ENCODE measurements at regions not wholly inside any gene's neighbourhood (a gene's known extent, or its start where the extent isn't known, plus 50 kb on each side); places are given as distances from the start of the nearest gene placed in this dataset.
"Not testable (repeated sequence)": the region's sequence is repeated elsewhere in the genome, so short reads cannot be mapped to it uniquely, and the experiment has no call there.

DNA sequence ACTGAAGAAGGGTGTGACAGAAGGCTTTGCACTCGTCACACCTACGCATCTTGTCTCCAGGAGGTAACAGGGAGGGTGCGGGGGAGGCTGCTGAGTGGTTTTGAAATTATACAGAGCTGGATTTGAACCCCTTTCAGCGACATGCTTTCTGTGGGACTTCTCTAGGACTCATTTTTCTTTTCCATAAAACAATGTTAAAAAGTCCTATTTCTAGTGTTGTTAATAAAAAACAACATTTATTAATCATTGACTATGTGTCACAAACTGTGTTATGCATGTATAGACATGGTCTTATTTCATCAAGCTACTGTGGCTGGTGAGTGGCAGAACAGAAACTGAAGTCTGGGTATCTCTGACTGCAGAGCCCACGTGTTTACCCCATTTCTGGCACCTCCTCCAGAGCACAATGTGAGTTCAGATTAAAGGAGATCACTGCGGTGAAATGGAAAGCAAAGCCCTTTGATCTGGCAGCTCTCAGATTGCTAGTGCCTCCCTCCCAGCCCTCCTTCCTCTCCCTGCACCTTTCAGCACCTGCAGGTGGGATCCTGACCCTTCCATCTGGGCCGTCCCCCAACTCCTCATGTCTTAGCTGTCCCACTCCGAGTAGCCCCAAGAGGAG lies 315.5 kb upstream of the MYT1L start:
- peak in 1 of 2 donors; percentile 9 for DNase-seq (ENCODE audit: low spot score in 2 of 2)

DNA sequence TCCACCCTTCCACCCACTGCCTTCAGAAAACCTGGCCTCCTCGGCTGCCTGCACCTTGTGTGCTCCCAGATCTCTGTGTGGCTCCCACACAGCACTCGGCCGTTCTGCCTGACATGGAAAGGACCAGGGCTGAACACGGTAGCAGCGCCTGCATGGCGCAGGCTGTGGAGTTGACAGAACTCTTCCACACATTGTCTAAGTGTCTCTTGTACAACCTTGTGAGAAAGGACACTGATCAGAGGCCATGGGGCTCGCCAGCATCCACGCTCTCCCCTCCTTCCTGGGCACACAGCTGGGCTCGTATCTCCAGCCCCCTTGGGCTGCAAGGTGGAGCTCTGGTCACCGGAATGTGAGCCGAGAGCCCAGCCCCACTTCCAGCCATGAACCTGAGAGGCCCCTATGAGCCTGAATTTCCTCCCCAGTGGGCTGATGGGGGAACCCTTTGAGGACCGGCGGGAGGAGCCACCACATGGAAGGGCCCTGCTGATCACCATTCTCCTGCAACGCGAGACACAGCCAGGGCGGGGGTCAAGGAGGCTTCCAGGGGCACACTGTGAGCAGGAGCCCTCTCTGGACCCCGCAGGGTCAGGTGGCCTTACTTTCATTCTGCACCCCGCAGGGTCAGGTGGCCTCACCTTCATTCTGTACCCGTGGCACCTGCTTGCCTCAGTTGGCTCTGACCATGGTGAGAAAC lies 314.2 kb upstream of the MYT1L start:
- no peak for DNase-seq (ENCODE audit: low spot score in 2 of 2)
- H3K27ac ChIP-seq, result no peak overlapping the region
- H3K27me3 ChIP-seq, result peaks cover 6% of the 10 kb centered on the region
- no peaks in the 10 kb centered on the region for H3K4me1 ChIP-seq
- no peaks in the 10 kb centered on the region for H3K9me3 ChIP-seq
- TF ChIP-seq POLR2AphosphoS5 (IDR thresholded peaks at IDR 0.05) (no peak), POLR2A (IDR thresholded peaks at IDR 0.05) (no peak), EP300 (IDR thresholded peaks at IDR 0.05) (no peak)
- TF ChIP-seq, protein P1, sequence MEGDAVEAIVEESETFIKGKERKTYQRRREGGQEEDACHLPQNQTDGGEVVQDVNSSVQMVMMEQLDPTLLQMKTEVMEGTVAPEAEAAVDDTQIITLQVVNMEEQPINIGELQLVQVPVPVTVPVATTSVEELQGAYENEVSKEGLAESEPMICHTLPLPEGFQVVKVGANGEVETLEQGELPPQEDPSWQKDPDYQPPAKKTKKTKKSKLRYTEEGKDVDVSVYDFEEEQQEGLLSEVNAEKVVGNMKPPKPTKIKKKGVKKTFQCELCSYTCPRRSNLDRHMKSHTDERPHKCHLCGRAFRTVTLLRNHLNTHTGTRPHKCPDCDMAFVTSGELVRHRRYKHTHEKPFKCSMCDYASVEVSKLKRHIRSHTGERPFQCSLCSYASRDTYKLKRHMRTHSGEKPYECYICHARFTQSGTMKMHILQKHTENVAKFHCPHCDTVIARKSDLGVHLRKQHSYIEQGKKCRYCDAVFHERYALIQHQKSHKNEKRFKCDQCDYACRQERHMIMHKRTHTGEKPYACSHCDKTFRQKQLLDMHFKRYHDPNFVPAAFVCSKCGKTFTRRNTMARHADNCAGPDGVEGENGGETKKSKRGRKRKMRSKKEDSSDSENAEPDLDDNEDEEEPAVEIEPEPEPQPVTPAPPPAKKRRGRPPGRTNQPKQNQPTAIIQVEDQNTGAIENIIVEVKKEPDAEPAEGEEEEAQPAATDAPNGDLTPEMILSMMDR (IDR thresholded peaks at IDR 0.05), result no peak
- H3K36me3 ChIP-seq, result no peaks in the 10 kb centered on the region
- no peak overlapping the region for H3K4me3 ChIP-seq
- WGBS, result 90% methylated on average over 12 of the region's 19 CpGs

More for the DNA sequence above, 315.5 kb upstream of the MYT1L start:
- H3K4me1 ChIP-seq, result no peaks in the 10 kb centered on the region
- H3K4me3 ChIP-seq, result no peak overlapping the region
- H3K27me3 ChIP-seq, result peaks cover 6% of the 10 kb centered on the region
- H3K36me3 ChIP-seq, result no peaks in the 10 kb centered on the region
- H3K27ac ChIP-seq, result no peak overlapping the region
- TF ChIP-seq, protein P1 (IDR thresholded peaks at IDR 0.05), result no peak
- no peak for TF ChIP-seq POLR2A (IDR thresholded peaks at IDR 0.05)
- TF ChIP-seq EP300 (IDR thresholded peaks at IDR 0.05), result no peak
- no peak for TF ChIP-seq POLR2AphosphoS5 (IDR thresholded peaks at IDR 0.05)
- H3K9me3 ChIP-seq, result no peaks in the 10 kb centered on the region
- 38% methylated on average over 8 of the region's 8 CpGs for WGBS

DNA sequence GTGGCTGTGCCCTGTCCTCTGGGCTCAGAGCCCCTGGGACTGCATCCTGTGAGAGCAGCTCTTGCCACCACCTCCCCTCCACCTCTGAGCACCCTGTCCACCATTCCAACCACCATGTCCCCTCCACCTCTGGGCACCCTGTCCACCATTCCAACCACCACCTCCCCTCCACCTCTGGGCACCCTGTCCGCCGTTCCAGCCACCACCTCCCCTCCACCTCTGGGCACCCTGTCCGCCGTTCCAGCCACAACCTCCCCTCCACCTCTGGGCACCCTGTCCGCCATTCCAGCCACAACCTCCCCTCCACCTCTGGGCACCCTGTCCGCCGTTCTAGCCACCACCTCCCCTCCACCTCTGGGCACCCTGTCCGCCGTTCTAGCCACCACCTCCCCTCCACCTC lies 313.7 kb upstream of the MYT1L start:
- DNase-seq (ENCODE audit: low spot score in 2 of 2), result peak in 1 of 2 donors; percentile 21
- H3K36me3 ChIP-seq, H3K4me3 ChIP-seq, H3K4me1 ChIP-seq, H3K27me3 ChIP-seq, H3K9me3 ChIP-seq, H3K27ac ChIP-seq: not testable (repeated sequence)
- 85% methylated on average over 9 of the region's 9 CpGs for WGBS

DNA sequence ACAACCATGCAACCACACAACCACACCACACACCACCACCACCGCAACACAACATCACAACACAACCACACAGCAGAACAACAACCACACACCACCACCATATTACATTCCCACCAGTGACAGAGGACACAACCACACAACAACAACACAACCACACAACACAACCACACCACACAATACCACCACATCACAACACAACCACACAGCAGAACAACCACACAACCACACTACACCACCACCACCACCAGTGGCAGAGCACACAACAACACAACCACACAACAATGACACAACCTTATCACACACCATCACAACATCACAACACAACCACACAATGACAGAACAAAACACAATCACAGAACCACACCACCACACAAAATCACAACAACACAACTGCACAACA lies 313.0 kb upstream of the MYT1L start:
- no peak overlapping the region for H3K4me3 ChIP-seq
- 89% methylated on average over 1 of the region's 1 CpG for WGBS
- no peaks in the 10 kb centered on the region for H3K9me3 ChIP-seq
- TF ChIP-seq POLR2A (IDR thresholded peaks at IDR 0.05), result no peak
- no peak for TF ChIP-seq POLR2AphosphoS5 (IDR thresholded peaks at IDR 0.05)
- TF ChIP-seq EP300 (IDR thresholded peaks at IDR 0.05), result no peak
- TF ChIP-seq, protein P1 (IDR thresholded peaks at IDR 0.05), result no peak
- no peaks in the 10 kb centered on the region for H3K4me1 ChIP-seq
- H3K36me3 ChIP-seq, result no peaks in the 10 kb centered on the region
- peaks cover 7% of the 10 kb centered on the region for H3K27me3 ChIP-seq
- DNase-seq (ENCODE audit: low spot score in 2 of 2), result no peak
- no peak overlapping the region for H3K27ac ChIP-seq

DNA sequence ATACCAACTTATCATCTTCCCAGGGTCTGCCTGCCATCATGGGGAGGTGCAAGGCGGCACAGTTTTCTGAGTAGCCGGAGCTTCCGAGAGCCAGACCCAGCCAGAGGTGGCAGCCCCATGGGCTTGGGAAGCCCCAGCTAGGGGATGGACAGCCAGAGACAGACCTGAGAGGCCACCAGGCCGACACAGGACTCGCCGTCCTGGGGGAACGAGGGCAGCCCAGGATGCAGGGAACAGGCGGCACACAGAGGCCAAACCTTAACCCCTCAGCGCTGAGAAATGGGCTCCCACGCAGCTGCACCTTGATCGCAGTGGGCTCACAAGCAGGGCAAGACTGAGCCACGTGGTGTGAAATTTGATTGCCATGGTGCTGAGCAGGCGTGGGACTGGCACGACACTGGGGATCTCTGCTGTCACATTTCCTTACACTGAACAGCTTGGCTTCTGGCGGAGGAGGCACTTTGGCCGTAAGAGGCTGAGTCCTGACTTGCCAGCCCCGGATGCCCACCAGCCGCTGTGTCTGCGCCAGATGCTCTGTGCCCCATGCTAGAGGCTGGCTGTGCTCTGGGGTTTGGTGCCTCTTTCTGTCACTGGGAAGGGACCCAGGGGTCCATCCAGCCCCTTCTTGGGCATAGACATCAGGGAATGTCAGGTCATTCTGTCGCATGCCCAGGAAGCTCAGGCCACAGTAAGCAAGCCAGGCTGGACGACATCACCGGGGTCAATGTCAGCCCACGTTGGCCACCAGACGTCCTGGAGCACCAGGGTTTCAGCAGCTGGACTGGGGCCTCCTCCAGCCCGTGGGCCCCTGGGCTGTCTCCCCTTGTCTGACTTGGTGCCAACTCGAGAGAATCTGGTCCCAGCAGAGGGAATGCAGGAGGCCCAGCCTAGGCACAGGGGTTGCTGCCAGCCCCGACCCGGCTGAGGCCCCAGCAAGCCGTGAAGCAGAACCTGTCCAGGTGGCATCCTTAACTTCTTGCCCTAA lies 312.1 kb upstream of the MYT1L start:
- TF ChIP-seq POLR2AphosphoS5 (IDR thresholded peaks at IDR 0.05) (no peak), EP300 (IDR thresholded peaks at IDR 0.05) (no peak), POLR2A (IDR thresholded peaks at IDR 0.05) (no peak)
- TF ChIP-seq, protein P1 (IDR thresholded peaks at IDR 0.05), result no peak
- H3K27me3 ChIP-seq, result peaks cover 14% of the 10 kb centered on the region
- H3K36me3 ChIP-seq, result no peaks in the 10 kb centered on the region
- no peaks in the 10 kb centered on the region for H3K9me3 ChIP-seq
- H3K4me3 ChIP-seq, result no peak overlapping the region
- no peaks in the 10 kb centered on the region for H3K4me1 ChIP-seq
- 93% methylated on average over 16 of the region's 29 CpGs for WGBS
- DNase-seq (ENCODE audit: low spot score in 2 of 2), result no peak
- H3K27ac ChIP-seq, result no peak overlapping the region

Data from suprapubic skin (tissue), 4 donors.